ENCODE measurements at regions not wholly inside any gene's neighbourhood (a gene's known extent, or its start where the extent isn't known, plus 50 kb on each side); places are given as distances from the start of the nearest gene placed in this dataset.
"Not testable (repeated sequence)": the region's sequence is repeated elsewhere in the genome, so short reads cannot be mapped to it uniquely, and the experiment has no call there.

GRCh38 chr6:15907220-15907913, 221.5 kb upstream of the MYLIP start:
- in situ Hi-C loops (cut with HindIII; ENCODE audit: low sequenced_read_pairs) = not testable (repeated sequence)

GRCh38 chr6:15906420-15907016, 222.4 kb upstream of the MYLIP start:
- in situ Hi-C loops (cut with HindIII; ENCODE audit: low sequenced_read_pairs) = no loop called here

- in situ Hi-C loops (cut with HindIII; ENCODE audit: low sequenced_read_pairs) = no loop called here
Observed at GRCh38 chr6:15905488-15906419, 223.1 kb upstream of the MYLIP start.

- in situ Hi-C loops (cut with HindIII; ENCODE audit: low sequenced_read_pairs) = no loop called here
Observed at GRCh38 chr6:15904651-15905376, 224.1 kb upstream of the MYLIP start.

- in situ Hi-C loops (cut with HindIII; ENCODE audit: low sequenced_read_pairs) = no loop called here
Observed at GRCh38 chr6:15901141-15902115, 227.5 kb upstream of the MYLIP start.

- in situ Hi-C loops (cut with HindIII; ENCODE audit: low sequenced_read_pairs) = no loop called here
Observed at GRCh38 chr6:15898693-15899092, 230.2 kb upstream of the MYLIP start.

GRCh38 chr6:15897063-15897876, 231.6 kb upstream of the MYLIP start:
- in situ Hi-C loops (cut with HindIII; ENCODE audit: low sequenced_read_pairs) = no loop called here

- in situ Hi-C loops (cut with HindIII; ENCODE audit: low sequenced_read_pairs) = no loop called here
Observed at GRCh38 chr6:15894973-15895725, 232.3 kb upstream of the DTNBP1 start.

GRCh38 chr6:15893556-15894253, 230.9 kb upstream of the DTNBP1 start:
- in situ Hi-C loops (cut with HindIII; ENCODE audit: low sequenced_read_pairs) = no loop called here

- in situ Hi-C loops (cut with HindIII; ENCODE audit: low sequenced_read_pairs) = no loop called here
Observed at GRCh38 chr6:15892369-15892768, 229.5 kb upstream of the DTNBP1 start.

GRCh38 chr6:15888798-15889772, 226.3 kb upstream of the DTNBP1 start:
- in situ Hi-C loops (cut with HindIII; ENCODE audit: low sequenced_read_pairs) = no loop called here

- in situ Hi-C loops (cut with HindIII; ENCODE audit: low sequenced_read_pairs) = no loop called here
Observed at GRCh38 chr6:15887491-15888461, 224.9 kb upstream of the DTNBP1 start.

GRCh38 chr6:15885624-15886023, 222.8 kb upstream of the DTNBP1 start:
- in situ Hi-C loops (cut with HindIII; ENCODE audit: low sequenced_read_pairs) = no loop called here

- in situ Hi-C loops (cut with HindIII; ENCODE audit: low sequenced_read_pairs) = not testable (repeated sequence)
Observed at GRCh38 chr6:15883593-15883992, 220.8 kb upstream of the DTNBP1 start.

GRCh38 chr6:15882915-15883314, 220.1 kb upstream of the DTNBP1 start:
- in situ Hi-C loops (cut with HindIII; ENCODE audit: low sequenced_read_pairs) = no loop called here
